Psoas muscle (tissue), 7 donors: ENCODE measurements at regions not wholly inside any gene's neighbourhood (a gene's known extent, or its start where the extent isn't known, plus 50 kb on each side); places are given as distances from the start of the nearest gene placed in this dataset.

Experiments used
- ATAC-seq, 4 donors: fragments of 200-7000 bp; cut with Tn5 transposase; one replicate each; pipeline ENCODE4 v1.9.1; 2020; ENCODE audit warnings: moderate library complexity in 3 of 4, mild to moderate bottlenecking in 2 of 4
- DNase-seq, 2 donors: peaks; one replicate each; pipeline ENCODE4 v3.0.0-alpha.2; 2020
- H3K27ac ChIP-seq: fragments of 200-600 bp; one replicate; pipeline ENCODE4 v1.8.0; 2022
- H3K27me3 ChIP-seq, 3 donors: fragments of 200-600 bp in 1 of 3; one replicate each; pipeline versions ENCODE4 v1.6.1 to v1.8.0; 2013 to 2022; ENCODE audit warnings: low read length in 2 of 3, mild to moderate bottlenecking in 2 of 3, moderate library complexity in 1 of 3; ENCODE audit not compliant: insufficient read depth in 3 of 3
- H3K36me3 ChIP-seq, 2 donors: fragments of 200-600 bp in 1 of 2; one replicate each; pipeline versions ENCODE4 v1.6.1 to v1.8.0; 2013 to 2022; ENCODE audit warnings: low read depth in 1 of 2, mild to moderate bottlenecking in 1 of 2, moderate library complexity in 1 of 2; ENCODE audit not compliant: insufficient read depth in 1 of 2
- H3K4me1 ChIP-seq: fragments of 200-600 bp; one replicate; pipeline ENCODE4 v1.8.0; 2022
- H3K4me3 ChIP-seq: fragments of 200-600 bp; one replicate; pipeline ENCODE4 v1.8.0; 2022; ENCODE audit warnings: mild to moderate bottlenecking
- H3K9me3 ChIP-seq: fragments of 200-600 bp; one replicate; pipeline ENCODE4 v1.8.0; 2022
- CTCF ChIP-seq: fragments of 200-600 bp; IDR thresholded peaks from one replicate; pipeline ENCODE4 v1.8.0; 2022; ENCODE audit warnings: antibody characterized with exemption
- WGBS, 3 donors: extraction: QIAGEN DNeasy Blood & Tissue Kit; methylation state at CpG; one replicate each; pipeline versions ENCODE4 v1.1.6 to v1.1.7; 2013; 5-methylcytosine and 5-hydroxymethylcytosine counted together
- intact Hi-C, 2 donors: fragments of 100-400 bp; cut with DNase I; formaldehyde crosslinking; loops; one replicate each; pipeline versions ENCODE4 v1.11.0 to v1.14.2; 2022
- donor health status: healthy with polysubstance abuse.
- donor health status: DM: no; HTN: no; CAD: no; lungs with moderate emphysema.
- donor health status: Bipolar disorder and iron deficiency.
- donor health status: healthy.
- donor health status: DM: yes; HTN: yes; CAD: no.
- donor health status: DM: no; HTN: no; CAD: no.
- donor health status: DM: yes; HTN: yes; CAD: no.

- Histone ChIP-seq H3K4me3 (no peak overlapping the region), H3K27ac (no peak overlapping the region), H3K36me3 (no peaks in the 10 kb centered on the region), H3K27me3 (no peaks in the 10 kb centered on the region), H3K9me3 (no peaks in the 10 kb centered on the region), H3K4me1 (no peaks in the 10 kb centered on the region)
- no peak for TF ChIP-seq CTCF
- WGBS, 3 donors, result 96 to 97% (median 97%) methylated on average over 7 of the region's 7 CpGs
- no peak for DNase-seq
- no peak for ATAC-seq
- intact Hi-C loops, result no loop called here
These were observed 132.5 kb downstream of the NOC3L start for GRCh38 chr10:94230134-94230785.

- no peaks in the 10 kb centered on the region for H3K4me1 ChIP-seq
- H3K4me3 ChIP-seq, result no peak overlapping the region
- DNase-seq (no peak), ATAC-seq (no peak)
- no peaks in the 10 kb centered on the region for H3K27me3 ChIP-seq
- TF ChIP-seq CTCF, result no peak
- H3K27ac ChIP-seq, result no peak overlapping the region
- no peaks in the 10 kb centered on the region for H3K9me3 ChIP-seq
- WGBS, 3 donors, result 81 to 83% (median 82%) methylated on average over 2 of the region's 2 CpGs
- peaks cover 0 to 4% of the 10 kb centered on the region in 2 donors for H3K36me3 ChIP-seq
- intact Hi-C loops, result no loop called here
These were observed 129.9 kb downstream of the NOC3L start for GRCh38 chr10:94232711-94233383.

GRCh38 chr10:94235461-94235860 lies 127.3 kb downstream of the NOC3L start:
- peaks cover 0 to 4% of the 10 kb centered on the region in 2 donors for H3K36me3 ChIP-seq
- intact Hi-C loops, result no loop called here
- DNase-seq (no peak), ATAC-seq (no peak)
- TF ChIP-seq CTCF, result no peak
- no peaks in the 10 kb centered on the region for H3K9me3 ChIP-seq
- no peaks in the 10 kb centered on the region for H3K4me1 ChIP-seq
- H3K27me3 ChIP-seq, result no peaks in the 10 kb centered on the region
- H3K4me3 ChIP-seq, result no peak overlapping the region
- no peak overlapping the region for H3K27ac ChIP-seq
- WGBS, 3 donors, result 63 to 78% (median 75%) methylated on average over 1 of the region's 1 CpG

- ATAC-seq (no peak), DNase-seq (no peak)
- H3K4me3 ChIP-seq, result no peak overlapping the region
- no peaks in the 10 kb centered on the region for H3K9me3 ChIP-seq
- 79 to 94% (median 84%) methylated on average over 4 of the region's 4 CpGs for WGBS, 3 donors
- no peak for TF ChIP-seq CTCF
- intact Hi-C loops, result no loop called here
- no peaks in the 10 kb centered on the region for H3K27me3 ChIP-seq
- H3K36me3 ChIP-seq, result peaks cover 0 to 4% of the 10 kb centered on the region in 2 donors
- H3K27ac ChIP-seq, result no peak overlapping the region
- H3K4me1 ChIP-seq, result no peaks in the 10 kb centered on the region
These were observed 124.6 kb downstream of the NOC3L start for GRCh38 chr10:94238006-94238617.
